GM12878 (cell line): ENCODE measurements at regions not wholly inside any gene's neighbourhood (a gene's known extent, or its start where the extent isn't known, plus 50 kb on each side); places are given as distances from the start of the nearest gene placed in this dataset.

Experiments
- ATAC-seq: fragments of 200-7000 bp; cut with Tn5 transposase; 3 replicates; pipeline ENCODE4 v1.9.1; 2020; ENCODE audit warnings: mild to moderate bottlenecking, moderate library complexity
- BruUV-seq: library from RNA; stranded (reverse); fragments of 400-500 nt; replicated peaks from 2 replicates; lab custom pipeline; 2021; lab: Mats Ljungman, UMichigan
- CTCF ChIA-PET: fragments of 300-600 bp; sonication (Branson Sonifier 250); formaldehyde crosslinking; extraction: SDS; loops from one replicate; lab custom pipeline; 2021; ENCODE audit warnings: inconsistent platforms; lab: Yijun Ruan, JAX
- POLR2A ChIA-PET: fragments of 350-600 bp; formaldehyde crosslinking; extraction: SDS; loops from one replicate; lab custom pipeline; 2021; ENCODE audit warnings: inconsistent platforms; lab: Charles Lee
- RAD21 ChIA-PET: fragments of 300-600 bp; sonication (Branson Sonifier 250); formaldehyde crosslinking; loops from one replicate; lab custom pipeline; 2023; ENCODE audit warnings: antibody characterized with exemption; ENCODE audit not compliant: unreplicated experiment; lab: Charles Lee
- SMC1A ChIA-PET: fragments of 300-600 bp; sonication (Branson Sonifier 250); formaldehyde crosslinking; loops from one replicate; lab custom pipeline; 2023; ENCODE audit not compliant: unreplicated experiment, uncharacterized antibody; lab: Charles Lee
- DNase-seq: peaks from one replicate; pipeline ENCODE4 v3.0.0-alpha.2; 2011; ENCODE audit warnings: low read depth, low spot score
- FAIRE-seq: peaks from 3 replicates; lab custom pipeline; 2011; peaks lifted over from hg19 to GRCh38; lab: Jason Lieb, UNC
- H2AFZ ChIP-seq: 2 replicates; pipeline ENCODE4 v1.6.0; 2011; ENCODE audit warnings: low read depth, low read length, control low read depth; ENCODE audit not compliant: control insufficient read depth
- H3K27ac ChIP-seq: 2 replicates; pipeline ENCODE4 v1.5.1; 2011; ENCODE audit warnings: control low read depth; ENCODE audit not compliant: control insufficient read depth, insufficient read depth
- H3K27me3 ChIP-seq, 2 experiments: replicated peaks in 1 of 2; 2 replicates each; pipeline versions ENCODE4 v1.6.0 to v1.6.1; 2011; ENCODE audit warnings: low read length in 1 of 2; ENCODE audit not compliant: control insufficient read depth in 2 of 2, insufficient read depth in 2 of 2
- H3K36me3 ChIP-seq, 2 experiments: 2 replicates each; pipeline ENCODE4 v1.5.1; 2011; ENCODE audit warnings: low read length in 1 of 2; ENCODE audit not compliant: control insufficient read depth in 2 of 2, insufficient read depth in 2 of 2
- H3K4me1 ChIP-seq: 2 replicates; pipeline ENCODE4 v1.6.1; 2011; ENCODE audit warnings: mild to moderate bottlenecking, low read length, moderate library complexity, mixed read lengths; ENCODE audit not compliant: control insufficient read depth, insufficient read depth
- H3K4me2 ChIP-seq: 2 replicates; pipeline ENCODE4 v1.6.0; 2011; ENCODE audit warnings: control low read depth; ENCODE audit not compliant: control insufficient read depth, insufficient read depth
- H3K4me3 ChIP-seq: fragments of 200-600 bp; sonication (generic); 2 replicates; pipeline ENCODE4 v1.5.1; 2016
- H3K79me2 ChIP-seq: 2 replicates; pipeline ENCODE4 v1.6.0; 2011; ENCODE audit warnings: low read length; ENCODE audit not compliant: control insufficient read depth, insufficient read depth
- H3K9ac ChIP-seq: 2 replicates; pipeline ENCODE4 v1.8.0; 2011; ENCODE audit warnings: low read length, control low read depth, mixed read lengths; ENCODE audit not compliant: control insufficient read depth, insufficient read depth
- H3K9me3 ChIP-seq: replicated peaks from 3 replicates; pipeline ENCODE4 v1.5.1; 2011; ENCODE audit warnings: mild to moderate bottlenecking, low read length; ENCODE audit not compliant: control insufficient read depth, insufficient read depth
- H4K20me1 ChIP-seq: 2 replicates; pipeline ENCODE4 v1.6.0; 2011; ENCODE audit not compliant: control insufficient read depth, insufficient read depth
- BMI1 ChIP-seq: fragments of 450-650 bp; IDR thresholded peaks from 2 replicates; pipeline ENCODE4 v1.6.1; 2016; ENCODE audit warnings: mild to moderate bottlenecking, moderate library complexity, borderline replicate concordance
- CHD1 ChIP-seq: IDR thresholded peaks from 2 replicates; pipeline ENCODE4 v1.6.1; 2012; ENCODE audit warnings: low read depth, low read length, improper control_type of control experiment
- EED ChIP-seq: sonication (generic); IDR thresholded peaks from 2 replicates; pipeline ENCODE4 v1.6.1; 2016; ENCODE audit warnings: antibody characterized with exemption, low read depth
- IKZF2 ChIP-seq, 2 experiments: fragments of 450-650 bp; IDR thresholded peaks; 2 replicates each; pipeline ENCODE4 v1.6.1; 2017; ENCODE audit warnings: mild to moderate bottlenecking in 2 of 2, moderate library complexity in 2 of 2
- KLF5 ChIP-seq: fragments of 450-650 bp; IDR thresholded peaks from 2 replicates; pipeline ENCODE4 v1.6.1; 2014; ENCODE audit warnings: mild to moderate bottlenecking; ENCODE audit not compliant: partially characterized antibody
- MLLT1 ChIP-seq: fragments of 450-650 bp; IDR thresholded peaks from 2 replicates; pipeline ENCODE4 v1.6.1; 2016; ENCODE audit warnings: mild to moderate bottlenecking
- NFYB ChIP-seq: IDR thresholded peaks from 2 replicates; pipeline ENCODE4 v1.6.1; 2011; ENCODE audit warnings: low read depth, mild to moderate bottlenecking, low read length, improper control_type of control experiment, moderate library complexity; ENCODE audit not compliant: insufficient read depth
- POLR2AphosphoS5 ChIP-seq: IDR thresholded peaks from 2 replicates; pipeline ENCODE4 v1.6.1; 2011; ENCODE audit warnings: mild to moderate bottlenecking, low read length, inconsistent platforms
- RB1 ChIP-seq: fragments of 450-650 bp; formaldehyde crosslinking; IDR thresholded peaks from 2 replicates; pipeline ENCODE4 v1.6.1; 2017; ENCODE audit warnings: mild to moderate bottlenecking, borderline replicate concordance
- SKIL ChIP-seq: fragments of 450-650 bp; IDR thresholded peaks from 2 replicates; pipeline ENCODE4 v1.6.1; 2017; ENCODE audit warnings: mild to moderate bottlenecking, low read depth, inconsistent platforms; ENCODE audit not compliant: poor library complexity, severe bottlenecking
- TCF7 ChIP-seq: IDR thresholded peaks from 2 replicates; pipeline ENCODE4 v1.6.1; 2014; ENCODE audit warnings: antibody characterized with exemption, borderline replicate concordance
- ZBTB4 ChIP-seq: fragments of 450-650 bp; formaldehyde crosslinking; IDR thresholded peaks from 2 replicates; pipeline ENCODE4 v1.4.0; 2022; ENCODE audit warnings: mild to moderate bottlenecking, moderate library complexity
- ZSCAN29 ChIP-seq: fragments of 450-650 bp; IDR thresholded peaks from 2 replicates; pipeline ENCODE4 v1.6.1; 2017; ENCODE audit warnings: mild to moderate bottlenecking, moderate library complexity
- WGBS: methylation state at CpG from one replicate; pipeline ENCODE4 v1.1.6; 2016; ENCODE audit warnings: low lambda C conversion rate; ENCODE audit not compliant: insufficient replicate concordance, insufficient coverage; ENCODE audit errors: missing lambda C conversion rate; 5-methylcytosine and 5-hydroxymethylcytosine counted together
- in situ Hi-C: fragments of 300-500 bp; cut with MboI; formaldehyde crosslinking; loops from 9 replicates; pipeline ENCODE4 v1.14.3; 2018; ENCODE audit warnings: mixed read lengths
- intact Hi-C: fragments of 100-400 bp; cut with micrococcal nuclease; formaldehyde crosslinking; loops from one replicate; pipeline ENCODE4 v1.14.2; 2022; ENCODE audit not compliant: unreplicated experiment

- in situ Hi-C loops, result no loop called here
- no peaks in the 10 kb centered on the region for H3K79me2 ChIP-seq
- ChIA-PET POLR2A (no interaction called here), SMC1A (no interaction called here)
- WGBS, result 0% methylated on average over 1 of the region's 1 CpG
- H3K36me3 ChIP-seq, result no peaks in the 10 kb centered on the region
- no peak overlapping the region for H3K9ac ChIP-seq
- H3K4me2 ChIP-seq, result no peak overlapping the region
- TF ChIP-seq RB1 (no peak), ZSCAN29 (no peak), ZBTB4 (CRISPR knock-in tag) (no peak), BMI1 (peak; percentile 51; the same call in 1 of the 2 replicates)
- TF ChIP-seq, all 136 proteins: peak for 1
- Histone ChIP-seq H4K20me1 (no peaks in the 10 kb centered on the region), H3K4me1 (no peaks in the 10 kb centered on the region), H3K27me3 (no peaks in the 10 kb centered on the region), H2AFZ (no peak overlapping the region), H3K4me3 (no peak overlapping the region), H3K27ac (no peak overlapping the region), H3K9me3 (no peaks in the 10 kb centered on the region)
- no peak for DNase-seq
- FAIRE-seq, result no peak
- no TSS peak for BruUV-seq
- intact Hi-C loops, result no loop called here
- RAD21 ChIA-PET, result no interaction called here
- CTCF ChIA-PET, result no interaction called here
- ATAC-seq, result no peak
Measured at GRCh38 chr1:80258659-80259058, 1252.1 kb upstream of the ADGRL4 start.

GRCh38 chr1:80251591-80251990 is 1245.1 kb upstream of the ADGRL4 start:
- H3K4me1 ChIP-seq, result no peaks in the 10 kb centered on the region
- no peak for FAIRE-seq
- H3K27ac ChIP-seq, result no peak overlapping the region
- H3K4me2 ChIP-seq, result no peak overlapping the region
- ChIA-PET POLR2A (no interaction called here), CTCF (no interaction called here), SMC1A (no interaction called here), RAD21 (no interaction called here)
- no peak overlapping the region for H3K9ac ChIP-seq
- no peak for DNase-seq
- no peak for ATAC-seq
- WGBS, result 86% methylated on average over 1 of the region's 1 CpG
- no TSS peak for BruUV-seq
- H2AFZ ChIP-seq, result no peak overlapping the region
- in situ Hi-C loops (no loop called here), intact Hi-C loops (no loop called here)
- no peaks in the 10 kb centered on the region for H3K9me3 ChIP-seq
- no peak overlapping the region for H3K4me3 ChIP-seq
- no peaks in the 10 kb centered on the region for H3K27me3 ChIP-seq
- H3K79me2 ChIP-seq, result no peaks in the 10 kb centered on the region
- no peaks in the 10 kb centered on the region for H4K20me1 ChIP-seq
- no peaks in the 10 kb centered on the region for H3K36me3 ChIP-seq
- TF ChIP-seq EED (no peak), SKIL (no peak), MLLT1 (no peak), CHD1 (no peak), POLR2AphosphoS5 (no peak), TCF7 (no peak), IKZF2 (IDR thresholded peaks at IDR 0.05) (no peak), KLF5 (no peak), NFYB (no peak)
